ENCODE measurements at regions not wholly inside any gene's neighbourhood (a gene's known extent, or its start where the extent isn't known, plus 50 kb on each side); places are given as distances from the start of the nearest gene placed in this dataset.
"Not testable (repeated sequence)": the region's sequence is repeated elsewhere in the genome, so short reads cannot be mapped to it uniquely, and the experiment has no call there.

- no peak for ATAC-seq
- no peak overlapping the region for H3K27ac Mint-ChIP-seq
- H3K4me3 Mint-ChIP-seq, result no peak overlapping the region
- H3K36me3 Mint-ChIP-seq, result no peaks in the 10 kb centered on the region
- H3K4me1 Mint-ChIP-seq, result no peaks in the 10 kb centered on the region
- H3K27me3 Mint-ChIP-seq, result peaks cover 35% of the 10 kb centered on the region
- no peaks in the 10 kb centered on the region for H3K9me3 Mint-ChIP-seq
Observed at GRCh38 chr20:52321396-52321795, 129.8 kb upstream of the ZFP64 start.

GRCh38 chr20:52318651-52319050 lies 127.1 kb upstream of the ZFP64 start:
- no peak for ATAC-seq
- Mint-ChIP-seq H3K27ac (no peak overlapping the region), H3K4me1 (peaks cover 8% of the 10 kb centered on the region), H3K36me3 (no peaks in the 10 kb centered on the region), H3K4me3 (no peak overlapping the region), H3K27me3 (peaks cover 52% of the 10 kb centered on the region), H3K9me3 (no peaks in the 10 kb centered on the region)

- Mint-ChIP-seq H3K4me3 (no peak overlapping the region), H3K9me3 (no peaks in the 10 kb centered on the region), H3K27ac (no peak overlapping the region), H3K27me3 (peaks cover 42% of the 10 kb centered on the region), H3K4me1 (peaks cover 8% of the 10 kb centered on the region), H3K36me3 (no peaks in the 10 kb centered on the region)
- ATAC-seq, result no peak
Observed at GRCh38 chr20:52313341-52313963, 121.9 kb upstream of the ZFP64 start.

GRCh38 chr20:52312132-52312729 lies 120.7 kb upstream of the ZFP64 start:
- H3K4me1 Mint-ChIP-seq, result peaks cover 8% of the 10 kb centered on the region
- no peak overlapping the region for H3K27ac Mint-ChIP-seq
- no peak for ATAC-seq
- no peak overlapping the region for H3K4me3 Mint-ChIP-seq
- peaks cover 38% of the 10 kb centered on the region for H3K27me3 Mint-ChIP-seq
- H3K36me3 Mint-ChIP-seq, result no peaks in the 10 kb centered on the region
- no peaks in the 10 kb centered on the region for H3K9me3 Mint-ChIP-seq

- no peak for ATAC-seq
- Mint-ChIP-seq H3K27me3 (peaks cover 35% of the 10 kb centered on the region), H3K27ac (no peak overlapping the region), H3K9me3 (no peaks in the 10 kb centered on the region), H3K36me3 (no peaks in the 10 kb centered on the region), H3K4me1 (peaks cover 8% of the 10 kb centered on the region), H3K4me3 (no peak overlapping the region)
Observed at GRCh38 chr20:52311209-52311794, 119.7 kb upstream of the ZFP64 start.

GRCh38 chr20:52309181-52309580 lies 117.6 kb upstream of the ZFP64 start:
- no peak overlapping the region for H3K27ac Mint-ChIP-seq
- H3K4me3 Mint-ChIP-seq, result no peak overlapping the region
- no peaks in the 10 kb centered on the region for H3K36me3 Mint-ChIP-seq
- peaks cover 2% of the 10 kb centered on the region for H3K9me3 Mint-ChIP-seq
- no peak for ATAC-seq
- peaks cover 19% of the 10 kb centered on the region for H3K27me3 Mint-ChIP-seq
- peaks cover under 1% of the 10 kb centered on the region for H3K4me1 Mint-ChIP-seq

- H3K9me3 Mint-ChIP-seq, result peaks cover 2% of the 10 kb centered on the region
- no peaks in the 10 kb centered on the region for H3K4me1 Mint-ChIP-seq
- H3K4me3 Mint-ChIP-seq, result no peak overlapping the region
- peaks cover 35% of the 10 kb centered on the region for H3K27me3 Mint-ChIP-seq
- no peaks in the 10 kb centered on the region for H3K36me3 Mint-ChIP-seq
- no peak overlapping the region for H3K27ac Mint-ChIP-seq
- ATAC-seq, result no peak
Observed at GRCh38 chr20:52306477-52306876, 114.9 kb upstream of the ZFP64 start.

GRCh38 chr20:52305858-52306257 lies 114.3 kb upstream of the ZFP64 start:
- peaks cover 2% of the 10 kb centered on the region for H3K9me3 Mint-ChIP-seq
- H3K4me3 Mint-ChIP-seq, result no peak overlapping the region
- ATAC-seq, result peak; percentile 27
- H3K4me1 Mint-ChIP-seq, result no peaks in the 10 kb centered on the region
- no peak overlapping the region for H3K27ac Mint-ChIP-seq
- H3K36me3 Mint-ChIP-seq, result no peaks in the 10 kb centered on the region
- peaks cover 32% of the 10 kb centered on the region for H3K27me3 Mint-ChIP-seq

GRCh38 chr20:52305024-52305645 lies 113.6 kb upstream of the ZFP64 start:
- Mint-ChIP-seq H3K27me3 (peaks cover 26% of the 10 kb centered on the region), H3K4me1 (no peaks in the 10 kb centered on the region), H3K36me3 (no peaks in the 10 kb centered on the region), H3K4me3 (no peak overlapping the region), H3K9me3 (peaks cover 2% of the 10 kb centered on the region), H3K27ac (no peak overlapping the region)
- ATAC-seq, result no peak

GRCh38 chr20:52303281-52303950 lies 111.8 kb upstream of the ZFP64 start:
- Mint-ChIP-seq H3K27ac (no peak overlapping the region), H3K27me3 (peaks cover 26% of the 10 kb centered on the region), H3K4me3 (no peak overlapping the region), H3K36me3 (no peaks in the 10 kb centered on the region), H3K4me1 (no peaks in the 10 kb centered on the region), H3K9me3 (peaks cover 2% of the 10 kb centered on the region)
- ATAC-seq, result no peak

- Mint-ChIP-seq H3K27me3 (peaks cover 25% of the 10 kb centered on the region), H3K4me1 (no peaks in the 10 kb centered on the region), H3K4me3 (no peak overlapping the region), H3K36me3 (no peaks in the 10 kb centered on the region), H3K27ac (no peak overlapping the region), H3K9me3 (peaks cover 2% of the 10 kb centered on the region)
- no peak for ATAC-seq
Observed at GRCh38 chr20:52302736-52303135, 111.2 kb upstream of the ZFP64 start.

- not testable (repeated sequence) for ATAC-seq, H3K4me3 Mint-ChIP-seq, H3K27ac Mint-ChIP-seq
Observed at GRCh38 chr20:52302051-52302450, 110.5 kb upstream of the ZFP64 start.

GRCh38 chr20:52295556-52295955 lies 104.0 kb upstream of the ZFP64 start:
- peaks cover 9% of the 10 kb centered on the region for H3K27me3 Mint-ChIP-seq

More at GRCh38 chr20:52302051-52302450, 110.5 kb upstream of the ZFP64 start:
- not testable (repeated sequence) for H3K36me3 Mint-ChIP-seq, H3K9me3 Mint-ChIP-seq, H3K4me1 Mint-ChIP-seq
- H3K27me3 Mint-ChIP-seq, result peaks cover 18% of the 10 kb centered on the region

GRCh38 chr20:52294106-52294628 lies 102.6 kb upstream of the ZFP64 start:
- ATAC-seq, result no peak
- Mint-ChIP-seq H3K27me3 (peaks cover 9% of the 10 kb centered on the region), H3K27ac (no peak overlapping the region), H3K4me3 (no peak overlapping the region), H3K36me3 (no peaks in the 10 kb centered on the region), H3K9me3 (peaks cover 6% of the 10 kb centered on the region), H3K4me1 (no peaks in the 10 kb centered on the region)

More at GRCh38 chr20:52295556-52295955, 104.0 kb upstream of the ZFP64 start:
- no peaks in the 10 kb centered on the region for H3K36me3 Mint-ChIP-seq
- ATAC-seq, result no peak
- H3K9me3 Mint-ChIP-seq, result peaks cover 6% of the 10 kb centered on the region
- H3K4me1 Mint-ChIP-seq, result no peaks in the 10 kb centered on the region
- no peak overlapping the region for H3K27ac Mint-ChIP-seq
- no peak overlapping the region for H3K4me3 Mint-ChIP-seq

- Mint-ChIP-seq H3K27me3 (peaks cover 9% of the 10 kb centered on the region), H3K36me3 (no peaks in the 10 kb centered on the region), H3K27ac (no peak overlapping the region), H3K9me3 (peaks cover 6% of the 10 kb centered on the region), H3K4me1 (no peaks in the 10 kb centered on the region), H3K4me3 (no peak overlapping the region)
- ATAC-seq, result no peak
Observed at GRCh38 chr20:52291109-52291508, 99.5 kb upstream of the ZFP64 start.

All from stimulated activated memory B cell treated with anti-CD40 and anti-IgM and Interleukin-4, amounts not matched to agents 10 μg/mL and 1 μg/mL and 100 μg/mL, for 72 hours (primary cell).